ENCODE measurements at regions not wholly inside any gene's neighbourhood (a gene's known extent, or its start where the extent isn't known, plus 50 kb on each side); places are given as distances from the start of the nearest gene placed in this dataset.
"Not testable (repeated sequence)": the region's sequence is repeated elsewhere in the genome, so short reads cannot be mapped to it uniquely, and the experiment has no call there.

GRCh38 chr19:23547816-23548430 lies 139.1 kb downstream of the ZNF675 start:
- H3K9me3 ChIP-seq = no peaks in the 10 kb centered on the region
- H3K27me3 ChIP-seq = no peaks in the 10 kb centered on the region
- TF ChIP-seq CTCF (IDR thresholded peaks at IDR 0.05) (no peak), POLR2A (IDR thresholded peaks at IDR 0.05) (no peak)
- intact Hi-C loops (cut with DNase I; ENCODE audit: low total_unique reads) = no loop called here
- H3K4me3 ChIP-seq = no peak overlapping the region
- H3K27ac ChIP-seq = no peak overlapping the region
- WGBS, 2 donors = 87 to 89% methylated on average over 11 of the region's 11 CpGs
- no peaks in the 10 kb centered on the region for H3K36me3 ChIP-seq (ENCODE audit: low read depth, missing control alignments)
- no peak for DNase-seq
- H3K4me1 ChIP-seq = no peaks in the 10 kb centered on the region

- Histone ChIP-seq H3K4me3 (no peak overlapping the region), H3K27ac (no peak overlapping the region), H3K27me3 (no peaks in the 10 kb centered on the region), H3K4me1 (no peaks in the 10 kb centered on the region), H3K36me3 (ENCODE audit: low read depth, missing control alignments) (no peaks in the 10 kb centered on the region), H3K9me3 (no peaks in the 10 kb centered on the region)
- no peak for DNase-seq
- WGBS, 2 donors = 86 to 97% methylated on average over 3 of the region's 3 CpGs
- TF ChIP-seq POLR2A (IDR thresholded peaks at IDR 0.05) (no peak), CTCF (IDR thresholded peaks at IDR 0.05) (no peak)
- intact Hi-C loops (cut with DNase I; ENCODE audit: low total_unique reads) = no loop called here
Observed at GRCh38 chr19:23547156-23547555, 139.9 kb downstream of the ZNF675 start.

DNA sequence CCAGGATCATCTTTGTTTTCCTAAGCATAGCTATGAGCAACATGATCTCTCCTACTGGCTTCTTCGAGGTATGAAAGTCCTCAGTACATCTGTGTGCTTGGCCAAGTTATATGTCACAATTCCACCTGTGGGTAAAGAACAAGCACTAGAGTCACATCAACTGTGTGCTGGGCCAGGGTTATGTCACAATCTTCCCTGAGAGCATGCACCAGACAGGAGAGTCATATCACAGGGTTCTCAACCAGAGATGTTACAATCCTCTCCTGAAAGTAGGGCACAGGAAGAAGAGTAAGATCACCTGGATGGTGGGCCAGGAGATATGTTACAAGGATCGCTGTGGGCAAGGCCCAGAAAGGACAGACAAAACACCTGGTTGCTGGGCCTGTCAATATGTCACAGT lies 143.7 kb downstream of the ZNF675 start:
- Histone ChIP-seq H3K27me3 (no peaks in the 10 kb centered on the region), H3K4me1 (no peaks in the 10 kb centered on the region), H3K4me3 (no peak overlapping the region), H3K36me3 (ENCODE audit: low read depth, missing control alignments) (no peaks in the 10 kb centered on the region), H3K27ac (no peak overlapping the region), H3K9me3 (no peaks in the 10 kb centered on the region)
- intact Hi-C loops (cut with DNase I; ENCODE audit: low total_unique reads) = no loop called here
- WGBS, 2 donors = 82 to 92% methylated on average over 2 of the region's 2 CpGs
- DNase-seq = no peak
- TF ChIP-seq CTCF (IDR thresholded peaks at IDR 0.05) = no peak
- TF ChIP-seq POLR2A (IDR thresholded peaks at IDR 0.05) = no peak

- WGBS, 2 donors = 38 to 50% methylated on average over 1 of the region's 1 CpG
- Histone ChIP-seq H3K9me3 (no peaks in the 10 kb centered on the region), H3K4me1 (no peaks in the 10 kb centered on the region), H3K27ac (no peak overlapping the region), H3K36me3 (ENCODE audit: low read depth, missing control alignments) (no peaks in the 10 kb centered on the region), H3K27me3 (no peaks in the 10 kb centered on the region), H3K4me3 (no peak overlapping the region)
- intact Hi-C loops (cut with DNase I; ENCODE audit: low total_unique reads) = no loop called here
- TF ChIP-seq CTCF (IDR thresholded peaks at IDR 0.05) = no peak
- no peak for TF ChIP-seq POLR2A (IDR thresholded peaks at IDR 0.05)
- no peak for DNase-seq
Observed at GRCh38 chr19:23542562-23542961, 144.4 kb downstream of the ZNF675 start.

- Histone ChIP-seq H3K27me3 (no peaks in the 10 kb centered on the region), H3K36me3 (ENCODE audit: low read depth, missing control alignments) (no peaks in the 10 kb centered on the region), H3K27ac (no peak overlapping the region), H3K4me1 (no peaks in the 10 kb centered on the region), H3K9me3 (no peaks in the 10 kb centered on the region), H3K4me3 (no peak overlapping the region)
- TF ChIP-seq POLR2A (IDR thresholded peaks at IDR 0.05) (no peak), CTCF (IDR thresholded peaks at IDR 0.05) (no peak)
- intact Hi-C loops (cut with DNase I; ENCODE audit: low total_unique reads) = no loop called here
- DNase-seq = no peak
- WGBS, 2 donors = 85 to 100% methylated on average over 1 of the region's 1 CpG
Observed at GRCh38 chr19:23541991-23542390, 145.0 kb downstream of the ZNF675 start.

DNA sequence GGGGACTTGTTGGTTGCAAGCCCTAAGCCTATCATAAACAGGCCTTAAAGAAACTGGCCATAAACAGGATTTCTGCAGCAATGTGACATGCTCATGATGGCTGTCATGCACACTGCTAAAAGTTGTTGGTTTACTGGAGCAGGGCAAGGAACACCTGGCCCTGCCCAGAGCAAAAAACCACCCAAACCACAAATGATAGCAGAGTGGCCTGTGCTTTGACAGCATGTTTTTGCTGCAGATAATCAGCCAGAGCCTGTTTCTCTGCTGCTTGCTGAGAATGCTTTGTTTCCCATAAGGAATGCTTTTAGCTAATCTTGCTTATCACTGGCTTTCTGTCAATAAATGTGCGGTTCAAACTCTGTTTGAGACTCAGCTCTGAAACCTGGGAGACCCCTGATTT lies 144.9 kb upstream of the ZNF91 start:
- WGBS, 2 donors = 67 to 83% methylated on average over 1 of the region's 1 CpG
- H3K27ac ChIP-seq; intact Hi-C loops (cut with DNase I; ENCODE audit: low total_unique reads); H3K9me3 ChIP-seq; H3K36me3 ChIP-seq (ENCODE audit: low read depth, missing control alignments); H3K27me3 ChIP-seq; H3K4me3 ChIP-seq; H3K4me1 ChIP-seq; DNase-seq: not testable (repeated sequence)
